HG03139 (cell line): ENCODE measurements at regions not wholly inside any gene's neighbourhood (a gene's known extent, or its start where the extent isn't known, plus 50 kb on each side); places are given as distances from the start of the nearest gene placed in this dataset.
"Not testable (repeated sequence)": the region's sequence is repeated elsewhere in the genome, so short reads cannot be mapped to it uniquely, and the experiment has no call there.

ENCODE experiments used
- ATAC-seq: cut with Tn5 transposase; IDR thresholded peaks from one replicate; pipeline ENCODE4 v1.9.1; 2021; ENCODE audit not compliant: unreplicated experiment

DNA sequence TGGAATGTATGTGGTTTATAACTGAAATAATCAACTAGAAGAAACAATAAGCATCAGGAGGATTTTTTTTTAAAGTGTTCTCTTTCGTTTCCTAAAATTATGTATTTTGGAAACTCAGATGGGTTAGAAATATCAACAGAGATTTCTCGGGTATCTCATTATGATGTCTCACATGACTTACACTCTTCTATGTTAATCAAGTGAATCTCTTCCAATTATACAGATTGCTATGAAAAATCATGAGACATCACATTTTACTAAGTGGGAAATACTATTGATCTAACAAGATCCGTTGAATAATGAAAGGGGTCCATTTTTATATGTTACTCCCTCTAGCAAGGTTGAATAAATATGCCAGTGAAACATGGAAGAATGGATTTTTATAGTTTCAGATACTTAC lies 54.7 kb upstream of the NRIP1 start:
- ATAC-seq, result no peak

GRCh38 chr21:15121097-15121654 lies 56.4 kb upstream of the NRIP1 start:
- ATAC-seq, result no peak

GRCh38 chr21:15121655-15122120 lies 56.9 kb upstream of the NRIP1 start:
- no peak for ATAC-seq

GRCh38 chr21:15122241-15122640 lies 57.4 kb upstream of the NRIP1 start:
- ATAC-seq, result no peak

GRCh38 chr21:15124731-15125130 lies 59.9 kb upstream of the NRIP1 start:
- ATAC-seq, result no peak

GRCh38 chr21:15126948-15127347 lies 62.1 kb upstream of the NRIP1 start:
- ATAC-seq, result no peak

DNA sequence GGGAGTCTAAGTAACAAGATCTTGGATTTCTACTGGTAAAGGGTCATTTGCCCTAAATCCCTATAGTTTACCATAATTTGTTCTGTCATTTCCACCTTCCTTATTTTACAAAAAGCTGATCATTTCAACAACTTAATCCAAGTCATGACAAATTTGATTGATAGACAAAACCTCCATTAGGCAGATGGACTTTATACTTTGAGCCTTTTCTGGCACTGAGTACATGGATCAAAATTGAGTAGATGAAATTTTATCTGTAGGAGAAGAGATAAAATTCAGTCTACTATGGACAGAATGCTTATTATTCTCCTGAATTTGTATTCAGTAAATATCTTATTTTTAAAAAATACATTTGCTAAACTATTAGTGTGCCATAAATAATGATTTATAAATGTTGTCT lies 62.6 kb upstream of the NRIP1 start:
- no peak for ATAC-seq

DNA sequence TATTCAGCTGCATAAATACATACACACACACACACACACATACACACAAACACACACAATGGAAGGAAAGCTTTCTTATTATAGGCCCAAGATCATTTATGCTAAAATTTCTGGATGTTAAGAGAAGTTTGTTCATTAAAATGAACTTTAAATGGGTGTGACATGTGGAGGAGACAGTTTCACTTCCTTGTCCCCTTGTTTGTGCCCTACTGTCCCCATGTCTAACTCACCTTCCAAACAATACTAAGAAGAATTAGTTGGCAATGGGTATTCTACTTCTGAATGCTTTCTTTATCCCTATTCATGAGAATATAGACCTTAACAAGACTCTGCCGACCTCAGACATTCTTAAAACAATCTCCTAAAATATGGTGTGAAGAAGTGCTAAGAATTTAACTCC lies 63.5 kb upstream of the NRIP1 start:
- ATAC-seq, result no peak

GRCh38 chr21:15128714-15129113 lies 63.9 kb upstream of the NRIP1 start:
- ATAC-seq, result not testable (repeated sequence)

- ATAC-seq, result no peak
Observed at GRCh38 chr21:15130326-15130725, 65.5 kb upstream of the NRIP1 start.

GRCh38 chr21:15130751-15131150 lies 66.0 kb upstream of the NRIP1 start:
- ATAC-seq, result no peak

DNA sequence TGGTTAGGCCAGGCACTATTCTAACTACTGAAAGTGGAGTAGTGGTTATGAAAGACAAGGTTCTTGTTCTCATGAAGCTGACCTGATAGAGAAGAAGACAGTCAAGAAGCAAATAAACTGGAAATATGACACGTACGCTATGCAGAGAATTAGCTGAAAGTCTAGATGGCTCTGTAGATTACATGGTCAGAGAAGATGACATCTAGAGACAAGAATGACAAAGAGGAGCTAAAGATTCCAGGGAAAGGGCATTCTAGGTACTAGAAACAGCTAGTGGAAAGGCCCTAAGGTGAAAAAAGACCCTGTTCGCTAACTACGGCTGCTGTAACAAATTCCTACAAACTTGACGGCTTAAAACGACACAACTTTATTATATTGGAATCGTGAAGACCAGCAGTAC lies 68.0 kb upstream of the NRIP1 start:
- no peak for ATAC-seq

DNA sequence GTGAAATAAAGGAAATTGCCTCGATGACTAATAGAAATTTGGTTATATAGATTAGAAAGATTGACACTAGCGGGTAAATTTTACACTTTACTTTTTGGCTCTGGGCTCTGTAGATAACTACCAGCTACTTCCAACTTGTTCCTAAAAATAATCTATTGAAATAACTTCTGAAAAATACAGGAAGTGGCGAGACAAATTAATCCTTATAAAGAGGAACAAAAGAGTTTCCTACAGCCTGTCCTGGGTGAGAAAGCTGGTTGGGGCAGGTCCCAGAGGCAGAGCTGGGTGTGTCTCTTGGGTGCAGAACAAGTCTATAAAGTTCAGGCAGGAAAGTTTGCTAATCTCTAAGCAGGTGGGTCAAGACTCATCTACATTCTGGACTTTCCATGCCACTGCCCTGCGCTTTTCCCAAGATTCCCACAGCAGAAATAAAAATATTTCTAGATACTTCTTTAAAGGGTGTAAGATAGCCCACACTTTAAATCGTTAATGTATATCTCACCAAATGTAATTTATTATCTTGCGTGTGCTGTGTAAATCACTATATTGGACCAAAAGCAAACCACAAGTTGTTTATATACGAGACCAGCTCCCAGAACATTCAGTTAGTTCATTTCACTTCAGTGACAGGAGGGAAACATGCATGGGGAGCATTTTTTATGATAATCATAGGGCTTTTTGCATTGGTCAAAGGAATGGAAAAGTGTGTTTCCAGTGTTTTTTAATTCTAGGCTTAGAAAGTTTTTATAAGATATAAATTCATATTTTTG lies 70.1 kb upstream of the NRIP1 start:
- ATAC-seq, result no peak

GRCh38 chr21:15135867-15136629 lies 71.2 kb upstream of the NRIP1 start:
- ATAC-seq, result no peak

DNA sequence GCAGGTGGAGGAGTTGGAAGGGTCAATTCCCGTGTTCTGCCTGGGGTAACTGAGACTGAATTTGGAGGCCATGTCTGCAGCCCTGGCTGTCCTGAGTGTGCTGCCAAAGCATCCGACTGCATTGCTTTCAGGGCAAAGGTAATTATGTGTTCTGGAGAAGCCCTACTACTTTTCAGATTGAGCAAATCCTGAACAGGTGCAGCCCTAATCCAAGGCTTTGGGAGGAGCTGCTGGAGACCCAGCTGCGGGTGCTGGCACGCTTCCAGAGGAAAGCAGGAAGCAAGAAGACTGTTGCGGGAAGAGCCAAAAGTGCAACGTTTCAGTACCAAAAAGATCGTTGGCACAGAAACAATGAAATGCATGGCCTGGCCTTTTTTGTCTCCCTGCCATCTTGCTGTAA lies 73.7 kb upstream of the NRIP1 start:
- ATAC-seq, result no peak

DNA sequence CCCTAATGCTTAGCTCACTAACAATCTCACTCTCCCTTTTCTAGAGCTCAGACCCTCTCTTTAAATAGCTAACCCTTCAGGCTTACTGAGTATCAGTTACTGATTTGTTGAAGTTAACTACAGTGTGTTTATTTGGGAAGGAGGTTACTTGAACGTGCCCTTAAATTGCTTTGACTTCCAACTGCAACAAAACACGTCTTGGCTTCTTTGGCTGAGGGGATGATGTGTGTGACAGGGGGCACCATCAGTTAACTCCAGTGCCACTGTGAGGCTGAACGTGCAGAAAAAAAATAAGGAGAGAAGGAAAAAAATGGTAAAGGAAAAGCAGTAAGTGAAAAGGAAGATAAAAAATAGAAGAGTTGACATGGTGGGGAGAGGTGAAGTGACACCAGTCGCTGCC lies 75.1 kb upstream of the NRIP1 start:
- no peak for ATAC-seq

DNA sequence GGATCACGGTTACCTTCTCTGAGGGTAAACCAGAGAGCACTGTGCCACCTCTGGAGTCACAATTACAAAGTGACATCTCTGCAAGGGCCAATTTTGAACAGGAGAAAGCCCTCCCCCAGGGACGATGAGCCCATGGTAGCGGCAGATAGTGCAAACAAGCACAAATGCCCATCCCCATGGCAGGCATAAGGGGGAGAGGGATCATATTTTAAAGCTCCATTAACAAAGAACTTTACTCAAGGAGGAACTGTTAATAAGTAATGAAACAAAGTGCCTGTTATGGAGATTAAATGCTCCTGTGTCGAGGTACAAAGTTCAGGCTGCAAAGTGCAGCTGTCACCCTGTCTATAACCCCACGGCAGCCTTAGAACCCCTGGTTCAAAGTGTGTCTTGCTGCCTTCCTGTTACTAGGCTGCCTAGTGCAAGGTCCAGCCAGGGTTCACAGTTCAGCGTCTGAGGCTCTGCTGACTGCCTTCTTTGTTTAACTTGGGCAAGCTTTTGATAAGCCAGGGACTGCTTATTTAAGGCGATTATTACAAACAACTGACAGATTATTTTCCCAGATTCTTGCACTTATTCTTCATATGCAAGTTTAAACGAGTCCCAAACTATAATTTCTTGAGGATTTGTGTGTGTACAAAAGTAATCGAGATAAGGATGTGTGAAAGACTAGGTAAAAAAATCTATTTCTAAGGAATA lies 75.7 kb upstream of the NRIP1 start:
- ATAC-seq, result no peak

DNA sequence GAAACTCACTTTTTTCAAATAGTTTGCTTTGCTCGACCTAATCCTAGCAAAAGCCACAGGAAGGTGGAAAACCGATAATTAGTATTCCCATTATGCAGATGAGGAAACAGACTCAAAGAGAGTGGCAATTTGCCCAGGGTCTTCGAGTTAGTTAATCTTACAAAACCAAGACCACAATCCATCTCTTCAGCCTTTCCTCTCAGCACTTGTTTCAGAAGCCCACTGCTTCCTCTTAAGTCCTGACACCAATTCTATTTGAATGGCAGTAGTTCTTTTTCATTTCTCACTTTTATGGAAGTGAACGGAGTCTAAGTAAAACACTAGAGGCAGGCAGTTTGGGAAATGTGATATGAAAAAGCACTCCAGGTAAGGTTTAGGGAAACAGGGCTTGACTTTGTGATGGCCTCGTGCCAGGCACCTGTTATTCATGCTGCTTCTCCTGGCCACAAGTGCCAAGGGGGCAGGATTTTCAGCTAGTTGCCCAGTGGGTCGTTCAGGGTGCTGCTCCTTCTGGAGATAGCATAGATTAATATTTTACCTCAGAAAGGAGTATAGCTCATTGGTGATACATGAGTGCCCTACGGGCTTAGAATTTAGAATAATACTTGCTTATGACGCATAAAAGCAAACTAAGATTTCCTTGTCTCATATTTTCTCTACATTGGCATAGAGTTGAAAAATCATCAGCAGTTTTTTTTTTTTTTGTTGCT lies 76.6 kb upstream of the NRIP1 start:
- ATAC-seq, result no peak

DNA sequence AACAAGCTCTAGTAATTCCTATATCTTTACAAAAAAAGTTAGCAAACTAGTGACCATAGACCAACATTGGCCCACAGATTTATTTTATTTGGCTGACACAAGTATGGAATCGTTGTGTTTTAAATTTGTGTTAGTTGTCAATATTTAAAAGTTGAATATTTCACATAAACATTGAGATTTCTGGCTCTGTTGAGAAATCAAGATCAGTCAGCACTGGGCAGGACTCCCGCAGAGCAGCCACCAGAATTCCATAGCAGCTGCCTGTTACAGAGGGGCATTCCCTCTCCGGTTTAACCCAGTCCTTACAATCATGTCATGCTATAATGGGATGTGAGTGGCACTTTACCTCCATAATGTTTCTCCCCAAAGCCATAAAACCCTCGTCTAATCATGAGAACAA lies 79.2 kb upstream of the NRIP1 start:
- no peak for ATAC-seq

DNA sequence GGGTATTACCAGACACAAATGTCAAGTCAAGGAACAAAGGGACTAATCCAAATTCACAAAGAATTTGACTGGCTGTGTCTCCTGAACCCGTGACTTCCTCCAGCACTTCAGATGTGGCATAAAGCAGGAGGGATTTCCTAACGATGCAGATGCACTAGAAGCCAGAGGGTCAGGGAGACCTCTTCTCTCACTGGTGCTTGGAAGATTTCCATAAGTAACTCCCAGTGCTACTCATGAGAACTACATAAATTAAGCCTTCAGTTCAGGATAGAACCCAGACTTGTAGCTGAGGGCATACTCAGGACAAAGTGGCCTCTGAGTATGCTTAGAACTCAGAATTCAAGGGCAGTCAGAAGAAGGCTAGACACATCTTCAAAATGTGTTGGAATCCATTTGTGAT lies 83.6 kb upstream of the NRIP1 start:
- no peak for ATAC-seq
